ENCODE measurements at regions not wholly inside any gene's neighbourhood (a gene's known extent, or its start where the extent isn't known, plus 50 kb on each side); places are given as distances from the start of the nearest gene placed in this dataset.

- Histone ChIP-seq H3K27ac (ENCODE audit: low read depth, low read length) (no peak overlapping the region), H3K9me3 (ENCODE audit: control insufficient read depth in 5 of 5, low read length in 5 of 5) (no peaks in the 10 kb centered on the region), H3K27me3 (ENCODE audit: control insufficient read depth in 5 of 5, insufficient read depth in 4 of 5, low read length in 5 of 5) (peaks cover 0 to 5% (median 0%) of the 10 kb centered on the region in 5 donors), H3K36me3 (ENCODE audit: control insufficient read depth in 5 of 5, insufficient read depth in 5 of 5, low read length in 5 of 5) (no peaks in the 10 kb centered on the region), H3K9ac (ENCODE audit: low read length in 5 of 5) (no peak overlapping the region), H3K4me1 (ENCODE audit: control insufficient read depth in 5 of 5, insufficient read depth in 5 of 5, low read length in 5 of 5) (peaks cover 0 to 17% (median 0%) of the 10 kb centered on the region in 5 donors), H3K4me3 (ENCODE audit: low read depth in 1 of 5, low read length in 5 of 5) (no peak overlapping the region)
These were observed 136.4 kb upstream of the PRMT8 start for GRCh38 chr12:3354586-3354985.

GRCh38 chr12:3355378-3355900 lies 135.6 kb upstream of the PRMT8 start:
- peaks cover 0 to 17% (median 0%) of the 10 kb centered on the region in 5 donors for H3K4me1 ChIP-seq (ENCODE audit: control insufficient read depth in 5 of 5, insufficient read depth in 5 of 5, low read length in 5 of 5)
- H3K9ac ChIP-seq (ENCODE audit: low read length in 5 of 5), result no peak overlapping the region
- H3K9me3 ChIP-seq (ENCODE audit: control insufficient read depth in 5 of 5, low read length in 5 of 5), result no peaks in the 10 kb centered on the region
- peaks cover 0 to 5% (median 0%) of the 10 kb centered on the region in 5 donors for H3K27me3 ChIP-seq (ENCODE audit: control insufficient read depth in 5 of 5, insufficient read depth in 4 of 5, low read length in 5 of 5)
- H3K4me3 ChIP-seq (ENCODE audit: low read depth in 1 of 5, low read length in 5 of 5), result no peak overlapping the region
- no peak overlapping the region for H3K27ac ChIP-seq (ENCODE audit: low read depth, low read length)
- H3K36me3 ChIP-seq (ENCODE audit: control insufficient read depth in 5 of 5, insufficient read depth in 5 of 5, low read length in 5 of 5), result no peaks in the 10 kb centered on the region

- no peak overlapping the region for H3K27ac ChIP-seq (ENCODE audit: low read depth, low read length)
- H3K4me3 ChIP-seq (ENCODE audit: low read depth in 1 of 5, low read length in 5 of 5), result no peak overlapping the region
- H3K36me3 ChIP-seq (ENCODE audit: control insufficient read depth in 5 of 5, insufficient read depth in 5 of 5, low read length in 5 of 5), result no peaks in the 10 kb centered on the region
- H3K27me3 ChIP-seq (ENCODE audit: control insufficient read depth in 5 of 5, insufficient read depth in 4 of 5, low read length in 5 of 5), result peaks cover 0 to 5% (median 0%) of the 10 kb centered on the region in 5 donors
- H3K9ac ChIP-seq (ENCODE audit: low read length in 5 of 5), result no peak overlapping the region
- peaks cover 0 to 19% (median under 1%) of the 10 kb centered on the region in 5 donors for H3K4me1 ChIP-seq (ENCODE audit: control insufficient read depth in 5 of 5, insufficient read depth in 5 of 5, low read length in 5 of 5)
- no peaks in the 10 kb centered on the region for H3K9me3 ChIP-seq (ENCODE audit: control insufficient read depth in 5 of 5, low read length in 5 of 5)
These were observed 133.0 kb upstream of the PRMT8 start for GRCh38 chr12:3357950-3358525.

GRCh38 chr12:3359478-3359877 lies 131.5 kb upstream of the PRMT8 start:
- Histone ChIP-seq H3K9me3 (ENCODE audit: control insufficient read depth in 5 of 5, low read length in 5 of 5) (no peaks in the 10 kb centered on the region), H3K4me1 (ENCODE audit: control insufficient read depth in 5 of 5, insufficient read depth in 5 of 5, low read length in 5 of 5) (peaks cover 0 to 19% (median 3%) of the 10 kb centered on the region in 5 donors), H3K4me3 (ENCODE audit: low read depth in 1 of 5, low read length in 5 of 5) (no peak overlapping the region), H3K36me3 (ENCODE audit: control insufficient read depth in 5 of 5, insufficient read depth in 5 of 5, low read length in 5 of 5) (no peaks in the 10 kb centered on the region), H3K27ac (ENCODE audit: low read depth, low read length) (no peak overlapping the region), H3K9ac (ENCODE audit: low read length in 5 of 5) (no peak overlapping the region), H3K27me3 (ENCODE audit: control insufficient read depth in 5 of 5, insufficient read depth in 4 of 5, low read length in 5 of 5) (peaks cover 1 to 15% (median 6%) of the 10 kb centered on the region in 5 donors)

DNA sequence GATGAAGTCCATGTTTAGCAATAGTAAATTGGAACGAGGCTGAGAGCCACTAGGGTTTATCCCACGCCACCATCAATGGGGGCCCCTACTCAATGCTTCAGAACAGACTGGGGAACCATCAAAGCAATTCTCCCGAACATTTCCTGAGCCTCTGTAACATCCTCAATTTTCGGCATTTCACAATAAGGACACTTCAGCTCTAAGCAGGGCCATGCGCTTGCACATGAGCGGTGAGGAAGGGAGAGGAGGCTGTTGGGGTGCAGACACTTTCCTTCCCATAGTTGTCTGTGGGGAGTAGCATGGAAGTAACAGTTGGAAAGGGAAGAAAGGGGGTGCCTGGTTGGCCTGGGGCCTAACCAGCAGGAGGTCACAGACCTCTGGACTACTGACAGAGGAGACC lies 129.9 kb upstream of the PRMT8 start:
- H3K27ac ChIP-seq (ENCODE audit: low read depth, low read length), result no peak overlapping the region
- H3K4me3 ChIP-seq (ENCODE audit: low read depth in 1 of 5, low read length in 5 of 5), result no peak overlapping the region
- H3K4me1 ChIP-seq (ENCODE audit: control insufficient read depth in 5 of 5, insufficient read depth in 5 of 5, low read length in 5 of 5), result peaks cover 0 to 11% (median 6%) of the 10 kb centered on the region in 5 donors
- peaks cover 12 to 22% (median 15%) of the 10 kb centered on the region in 5 donors for H3K27me3 ChIP-seq (ENCODE audit: control insufficient read depth in 5 of 5, insufficient read depth in 4 of 5, low read length in 5 of 5)
- no peak overlapping the region for H3K9ac ChIP-seq (ENCODE audit: low read length in 5 of 5)
- no peaks in the 10 kb centered on the region for H3K9me3 ChIP-seq (ENCODE audit: control insufficient read depth in 5 of 5, low read length in 5 of 5)
- H3K36me3 ChIP-seq (ENCODE audit: control insufficient read depth in 5 of 5, insufficient read depth in 5 of 5, low read length in 5 of 5), result no peaks in the 10 kb centered on the region

- no peak overlapping the region for H3K4me3 ChIP-seq (ENCODE audit: low read depth in 1 of 5, low read length in 5 of 5)
- no peaks in the 10 kb centered on the region for H3K36me3 ChIP-seq (ENCODE audit: control insufficient read depth in 5 of 5, insufficient read depth in 5 of 5, low read length in 5 of 5)
- H3K9ac ChIP-seq (ENCODE audit: low read length in 5 of 5), result no peak overlapping the region
- peaks cover 12 to 35% (median 26%) of the 10 kb centered on the region in 5 donors for H3K27me3 ChIP-seq (ENCODE audit: control insufficient read depth in 5 of 5, insufficient read depth in 4 of 5, low read length in 5 of 5)
- no peak overlapping the region for H3K27ac ChIP-seq (ENCODE audit: low read depth, low read length)
- no peaks in the 10 kb centered on the region for H3K9me3 ChIP-seq (ENCODE audit: control insufficient read depth in 5 of 5, low read length in 5 of 5)
- peaks cover 0 to 11% (median 6%) of the 10 kb centered on the region in 5 donors for H3K4me1 ChIP-seq (ENCODE audit: control insufficient read depth in 5 of 5, insufficient read depth in 5 of 5, low read length in 5 of 5)
These were observed 128.3 kb upstream of the PRMT8 start for GRCh38 chr12:3362737-3363136.

- H3K36me3 ChIP-seq (ENCODE audit: control insufficient read depth in 5 of 5, insufficient read depth in 5 of 5, low read length in 5 of 5), result no peaks in the 10 kb centered on the region
- H3K9ac ChIP-seq (ENCODE audit: low read length in 5 of 5), result no peak overlapping the region
- H3K4me1 ChIP-seq (ENCODE audit: control insufficient read depth in 5 of 5, insufficient read depth in 5 of 5, low read length in 5 of 5), result peaks cover 0 to 11% (median 6%) of the 10 kb centered on the region in 5 donors
- no peak overlapping the region for H3K27ac ChIP-seq (ENCODE audit: low read depth, low read length)
- H3K4me3 ChIP-seq (ENCODE audit: low read depth in 1 of 5, low read length in 5 of 5), result no peak overlapping the region
- H3K9me3 ChIP-seq (ENCODE audit: control insufficient read depth in 5 of 5, low read length in 5 of 5), result no peaks in the 10 kb centered on the region
- H3K27me3 ChIP-seq (ENCODE audit: control insufficient read depth in 5 of 5, insufficient read depth in 4 of 5, low read length in 5 of 5), result peaks cover 12 to 39% (median 27%) of the 10 kb centered on the region in 5 donors
These were observed 127.4 kb upstream of the PRMT8 start for GRCh38 chr12:3363608-3364007.

DNA sequence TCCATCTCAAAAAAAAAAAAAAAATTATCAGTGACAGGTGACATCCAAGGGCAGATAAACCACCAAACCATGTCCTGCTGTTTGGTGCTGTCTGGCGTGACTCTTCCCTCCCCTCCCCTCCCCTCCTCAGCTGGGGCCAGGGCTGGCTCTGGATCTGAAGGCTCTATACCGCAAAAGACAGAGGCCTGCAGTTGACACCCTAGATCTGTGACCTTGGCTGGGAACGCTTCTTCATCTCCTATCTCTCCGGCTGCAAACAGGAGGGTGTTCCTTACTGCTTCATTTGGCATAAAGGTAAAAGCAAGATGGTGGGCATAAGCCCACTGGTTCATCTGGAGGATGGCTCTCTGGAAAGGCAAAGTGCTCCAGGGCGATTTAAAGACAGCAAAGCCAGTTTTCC lies 126.8 kb upstream of the PRMT8 start:
- Histone ChIP-seq H3K36me3 (ENCODE audit: control insufficient read depth in 5 of 5, insufficient read depth in 5 of 5, low read length in 5 of 5) (no peaks in the 10 kb centered on the region), H3K9ac (ENCODE audit: low read length in 5 of 5) (no peak overlapping the region), H3K27ac (ENCODE audit: low read depth, low read length) (no peak overlapping the region), H3K9me3 (ENCODE audit: control insufficient read depth in 5 of 5, low read length in 5 of 5) (no peaks in the 10 kb centered on the region), H3K4me3 (ENCODE audit: low read depth in 1 of 5, low read length in 5 of 5) (no peak overlapping the region), H3K4me1 (ENCODE audit: control insufficient read depth in 5 of 5, insufficient read depth in 5 of 5, low read length in 5 of 5) (peaks cover 0 to 11% (median 6%) of the 10 kb centered on the region in 5 donors), H3K27me3 (ENCODE audit: control insufficient read depth in 5 of 5, insufficient read depth in 4 of 5, low read length in 5 of 5) (peaks cover 12 to 39% (median 27%) of the 10 kb centered on the region in 5 donors)

GRCh38 chr12:3364661-3365462 lies 126.1 kb upstream of the PRMT8 start:
- Histone ChIP-seq H3K27me3 (ENCODE audit: control insufficient read depth in 5 of 5, insufficient read depth in 4 of 5, low read length in 5 of 5) (peaks cover 12 to 39% (median 27%) of the 10 kb centered on the region in 5 donors), H3K4me3 (ENCODE audit: low read depth in 1 of 5, low read length in 5 of 5) (no peak overlapping the region), H3K36me3 (ENCODE audit: control insufficient read depth in 5 of 5, insufficient read depth in 5 of 5, low read length in 5 of 5) (no peaks in the 10 kb centered on the region), H3K9me3 (ENCODE audit: control insufficient read depth in 5 of 5, low read length in 5 of 5) (no peaks in the 10 kb centered on the region), H3K9ac (ENCODE audit: low read length in 5 of 5) (no peak overlapping the region), H3K27ac (ENCODE audit: low read depth, low read length) (no peak overlapping the region), H3K4me1 (ENCODE audit: control insufficient read depth in 5 of 5, insufficient read depth in 5 of 5, low read length in 5 of 5) (peaks cover 0 to 11% (median 6%) of the 10 kb centered on the region in 5 donors)

Data from subcutaneous abdominal adipose tissue (tissue), 5 donors.